IgD-negative memory B cell (primary cell): ENCODE measurements at regions not wholly inside any gene's neighbourhood (a gene's known extent, or its start where the extent isn't known, plus 50 kb on each side); places are given as distances from the start of the nearest gene placed in this dataset.
"Not testable (repeated sequence)": the region's sequence is repeated elsewhere in the genome, so short reads cannot be mapped to it uniquely, and the experiment has no call there.

Source experiments
- H3K27ac Mint-ChIP-seq, 3 donors: one replicate each; pipeline ENCODE4 v1.8.0; 2020 to 2022; ENCODE audit warnings: mild to moderate bottlenecking in 3 of 3, mixed read lengths in 3 of 3, moderate library complexity in 1 of 3
- H3K27me3 Mint-ChIP-seq: one replicate; pipeline ENCODE4 v1.8.0; 2021; ENCODE audit warnings: mixed read lengths
- H3K36me3 Mint-ChIP-seq: one replicate; pipeline ENCODE4 v1.8.0; 2020; ENCODE audit warnings: mild to moderate bottlenecking, mixed read lengths
- H3K4me1 Mint-ChIP-seq, 3 donors: one replicate each; pipeline ENCODE4 v1.8.0; 2020 to 2022; ENCODE audit warnings: mixed read lengths in 3 of 3, mild to moderate bottlenecking in 1 of 3
- H3K4me3 Mint-ChIP-seq, 4 donors: one replicate each; pipeline ENCODE4 v1.8.0; 2020 to 2022; ENCODE audit warnings: mild to moderate bottlenecking in 4 of 4, mixed read lengths in 4 of 4, moderate library complexity in 3 of 4
- H3K9me3 Mint-ChIP-seq, 3 donors: one replicate each; pipeline ENCODE4 v1.8.0; 2020 to 2021; ENCODE audit warnings: mixed read lengths in 3 of 3, mild to moderate bottlenecking in 1 of 3

DNA sequence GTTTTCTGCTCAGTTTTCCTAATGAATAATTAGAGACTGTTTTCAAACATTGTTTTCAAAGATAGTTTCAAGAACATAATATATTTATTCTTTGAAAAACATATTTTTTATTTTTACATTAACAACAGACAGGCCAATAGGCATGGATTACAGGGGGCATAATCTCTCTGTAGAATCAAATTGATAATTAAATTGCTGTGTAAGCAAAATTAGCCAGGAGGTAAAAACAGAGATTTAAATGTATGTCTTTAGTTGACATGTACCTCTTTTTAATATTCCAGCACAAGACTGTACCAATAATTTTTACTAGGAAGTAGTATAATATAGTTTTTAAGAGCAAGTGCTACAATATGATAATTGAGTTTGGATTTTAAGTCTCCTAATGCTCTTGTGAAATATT, 1444.5 kb downstream of the BRINP3 start:
- no peaks in the 10 kb centered on the region for H3K4me1 Mint-ChIP-seq
- H3K27me3 Mint-ChIP-seq, result no peaks in the 10 kb centered on the region
- H3K4me3 Mint-ChIP-seq, result no peak overlapping the region
- peaks cover 0 to 5% (median 2%) of the 10 kb centered on the region in 3 donors for H3K9me3 Mint-ChIP-seq
- no peak overlapping the region for H3K27ac Mint-ChIP-seq
- no peaks in the 10 kb centered on the region for H3K36me3 Mint-ChIP-seq

DNA sequence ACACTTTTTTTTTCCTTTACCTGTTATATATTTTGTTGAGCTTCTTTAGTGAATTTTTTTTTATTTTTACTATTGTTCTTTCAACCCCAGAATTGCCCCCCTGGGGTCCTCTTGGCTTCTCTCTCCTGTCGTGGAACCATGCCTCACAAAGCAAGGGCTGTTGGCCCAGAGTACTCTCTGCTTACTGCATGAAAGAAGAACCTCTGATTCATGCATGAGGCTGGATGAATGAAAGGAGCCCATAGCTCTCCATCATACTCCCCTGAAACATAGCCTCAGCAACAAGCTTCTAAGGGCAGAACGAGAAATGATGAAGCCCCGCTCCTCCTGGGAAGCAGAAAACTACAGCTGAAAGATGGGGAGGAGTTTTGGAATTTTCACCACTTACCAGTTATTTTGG, 1441.0 kb downstream of the BRINP3 start:
- Mint-ChIP-seq H3K4me1 (no peaks in the 10 kb centered on the region), H3K27me3 (no peaks in the 10 kb centered on the region), H3K36me3 (no peaks in the 10 kb centered on the region), H3K27ac (no peak overlapping the region), H3K9me3 (peaks cover 0 to 6% (median 2%) of the 10 kb centered on the region in 3 donors), H3K4me3 (no peak overlapping the region)

DNA sequence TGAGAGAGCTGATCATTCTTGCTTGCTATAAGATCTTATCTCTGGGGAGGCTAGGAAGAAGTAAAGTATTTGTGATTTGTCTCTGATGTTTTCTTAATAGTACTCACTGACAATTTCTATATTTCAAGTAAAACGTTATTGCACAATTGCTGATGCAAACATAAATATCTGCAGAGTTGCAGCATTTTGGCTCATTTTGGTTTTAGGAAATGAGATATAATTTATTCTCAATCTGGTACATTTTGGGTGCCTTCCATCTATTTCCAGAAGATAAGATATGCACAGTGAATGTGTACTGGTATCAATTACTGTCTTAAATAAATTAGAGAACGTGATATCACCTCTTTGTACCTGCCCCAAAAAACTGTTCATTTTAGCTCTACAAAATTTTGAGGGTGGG, 1431.5 kb downstream of the BRINP3 start:
- Mint-ChIP-seq H3K9me3 (peaks cover 0 to 1% (median 0%) of the 10 kb centered on the region in 3 donors), H3K4me3 (no peak overlapping the region), H3K27me3 (no peaks in the 10 kb centered on the region), H3K36me3 (no peaks in the 10 kb centered on the region), H3K27ac (no peak overlapping the region), H3K4me1 (no peaks in the 10 kb centered on the region)

DNA sequence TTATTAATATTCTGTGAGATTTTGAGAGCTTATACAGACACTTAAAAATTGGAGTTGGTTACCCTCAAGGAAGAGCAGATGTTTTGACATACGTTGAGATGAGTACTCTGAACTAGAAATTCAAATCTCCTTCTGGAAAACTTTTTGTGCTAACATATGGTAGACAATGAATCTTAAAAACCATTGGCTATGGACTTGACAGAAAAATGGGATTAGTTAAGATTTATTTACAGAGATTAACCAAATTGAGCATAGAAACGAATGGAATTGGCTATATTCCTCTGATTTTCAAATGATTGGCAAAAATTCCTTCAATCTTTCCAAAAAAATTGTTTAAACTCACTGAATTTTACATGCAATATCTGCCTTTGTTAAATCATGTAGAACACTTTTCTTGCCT, 1392.9 kb downstream of the BRINP3 start:
- H3K27ac Mint-ChIP-seq, result no peak overlapping the region
- H3K4me3 Mint-ChIP-seq, result no peak overlapping the region
- H3K9me3 Mint-ChIP-seq, result peaks cover 0 to 4% (median 2%) of the 10 kb centered on the region in 3 donors
- H3K27me3 Mint-ChIP-seq, result no peaks in the 10 kb centered on the region
- no peaks in the 10 kb centered on the region for H3K36me3 Mint-ChIP-seq
- H3K4me1 Mint-ChIP-seq, result no peaks in the 10 kb centered on the region

DNA sequence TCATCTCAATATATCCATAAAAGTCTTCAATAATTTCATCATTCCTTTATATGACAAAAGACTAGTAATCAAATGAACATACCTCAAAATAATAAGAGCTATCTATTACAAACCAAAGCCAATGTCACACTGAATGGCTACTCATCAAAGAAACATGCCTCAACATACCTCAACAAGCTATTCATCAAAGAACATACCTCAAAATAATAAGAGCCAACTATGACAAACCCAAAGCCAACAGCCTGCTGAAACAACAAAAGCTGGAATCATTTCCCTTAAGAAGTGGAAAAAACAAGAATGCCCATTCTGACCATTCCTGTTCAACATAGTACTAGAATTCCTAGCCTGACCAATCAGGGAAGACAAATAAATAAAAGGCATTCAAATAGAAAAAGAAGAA, 1373.7 kb downstream of the BRINP3 start:
- no peaks in the 10 kb centered on the region for H3K27me3 Mint-ChIP-seq
- no peak overlapping the region for H3K27ac Mint-ChIP-seq
- no peaks in the 10 kb centered on the region for H3K36me3 Mint-ChIP-seq
- H3K9me3 Mint-ChIP-seq, result peaks cover 3 to 16% (median 4%) of the 10 kb centered on the region in 3 donors
- no peaks in the 10 kb centered on the region for H3K4me1 Mint-ChIP-seq
- no peak overlapping the region for H3K4me3 Mint-ChIP-seq

DNA sequence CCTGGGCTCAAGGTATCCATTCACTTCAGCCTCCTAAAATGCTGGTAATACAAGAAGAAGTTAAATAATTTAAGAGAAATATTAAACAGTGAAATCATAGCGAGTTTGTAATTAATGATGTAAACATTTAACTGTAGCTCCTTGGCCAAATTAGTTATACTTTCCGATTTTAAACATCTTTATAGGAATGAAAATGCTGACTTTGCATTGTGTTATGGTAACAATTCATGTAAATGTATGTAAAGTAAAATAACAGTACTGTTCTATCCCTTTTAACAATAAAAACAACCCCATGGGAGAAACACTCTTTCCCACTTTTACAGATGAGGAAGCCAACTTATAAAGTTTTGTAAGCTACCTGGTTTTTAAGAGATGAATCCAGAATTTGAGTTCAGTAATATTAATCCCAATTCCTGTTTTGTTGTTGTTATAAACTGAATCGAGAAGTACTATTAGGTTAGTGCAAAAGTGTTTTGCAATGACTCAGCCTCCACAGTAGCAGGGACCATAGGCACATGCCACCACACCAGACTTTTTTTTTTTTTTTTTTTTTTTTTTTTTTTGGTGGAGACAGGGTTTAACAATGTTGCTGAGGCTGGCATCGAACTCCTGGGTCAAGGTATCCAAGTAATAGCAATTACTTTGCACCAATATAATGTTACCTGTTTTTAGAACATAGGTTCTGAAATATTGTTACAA, 1360.4 kb downstream of the BRINP3 start:
- Mint-ChIP-seq H3K9me3 (peaks cover 0 to 4% (median 3%) of the 10 kb centered on the region in 3 donors), H3K4me3 (no peak overlapping the region), H3K27ac (no peak overlapping the region), H3K4me1 (no peaks in the 10 kb centered on the region), H3K27me3 (no peaks in the 10 kb centered on the region), H3K36me3 (no peaks in the 10 kb centered on the region)

DNA sequence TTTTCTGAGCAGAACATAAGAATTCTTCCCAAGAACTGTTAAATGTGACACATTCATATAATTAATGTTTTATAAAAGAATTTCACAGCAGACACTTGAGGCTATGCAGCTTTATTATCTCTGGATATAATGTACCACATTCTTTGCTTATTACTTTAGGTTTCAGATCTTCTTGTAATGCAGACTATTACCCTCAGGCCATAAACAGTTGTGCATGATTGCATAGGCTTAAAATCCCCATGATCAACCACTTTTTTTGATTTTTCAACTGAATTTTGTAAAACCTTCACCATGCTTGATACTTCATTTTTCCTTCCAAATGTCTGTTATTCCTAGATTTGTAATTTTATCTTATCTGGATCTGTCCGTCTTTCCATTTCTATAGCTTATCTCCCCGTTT, 1355.7 kb downstream of the BRINP3 start:
- no peak overlapping the region for H3K4me3 Mint-ChIP-seq
- H3K36me3 Mint-ChIP-seq, result no peaks in the 10 kb centered on the region
- no peaks in the 10 kb centered on the region for H3K27me3 Mint-ChIP-seq
- no peaks in the 10 kb centered on the region for H3K4me1 Mint-ChIP-seq
- peaks cover 4 to 11% (median 4%) of the 10 kb centered on the region in 3 donors for H3K9me3 Mint-ChIP-seq
- H3K27ac Mint-ChIP-seq, result no peak overlapping the region

DNA sequence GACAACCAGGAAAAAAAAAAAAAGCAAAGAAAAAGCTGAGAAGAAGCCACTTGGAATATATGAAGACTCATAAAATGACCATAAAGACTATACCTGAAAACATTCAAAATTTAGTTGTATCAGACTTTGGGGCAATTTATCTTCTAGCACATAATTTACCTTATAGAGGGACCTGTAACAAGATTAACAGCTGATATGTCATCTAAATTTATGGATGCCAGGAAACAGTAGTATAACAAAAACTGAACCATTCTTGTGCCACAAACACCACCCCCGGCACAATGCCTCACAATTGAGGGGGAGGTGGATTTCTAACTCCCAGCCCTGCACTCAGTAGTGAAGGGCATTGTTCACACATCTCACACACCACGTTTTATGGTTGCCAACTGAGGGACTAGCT, 1352.0 kb downstream of the BRINP3 start:
- no peaks in the 10 kb centered on the region for H3K4me1 Mint-ChIP-seq
- H3K9me3 Mint-ChIP-seq, result peaks cover 4 to 11% (median 5%) of the 10 kb centered on the region in 3 donors
- H3K4me3 Mint-ChIP-seq, result no peak overlapping the region
- H3K36me3 Mint-ChIP-seq, result no peaks in the 10 kb centered on the region
- no peaks in the 10 kb centered on the region for H3K27me3 Mint-ChIP-seq
- H3K27ac Mint-ChIP-seq, result no peak overlapping the region

DNA sequence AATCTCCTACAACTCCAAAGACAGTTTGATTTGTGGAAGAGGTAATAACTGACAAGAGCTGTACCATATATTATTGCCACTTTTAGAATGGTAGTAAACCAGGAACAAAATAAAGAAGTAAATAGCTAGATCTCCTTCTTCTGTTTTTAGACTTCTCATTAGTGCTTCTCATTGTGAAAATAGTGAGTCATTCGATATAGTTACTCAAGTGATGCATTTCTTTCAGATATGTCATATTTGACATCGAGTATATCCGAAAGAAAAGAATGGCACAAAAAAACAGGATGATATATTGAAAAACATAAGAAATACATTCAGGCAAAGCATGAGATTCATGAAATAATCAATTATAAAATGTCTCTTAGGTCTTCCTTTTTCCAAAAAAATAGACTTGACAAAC, 1346.1 kb downstream of the BRINP3 start:
- H3K27ac Mint-ChIP-seq, result no peak overlapping the region
- H3K36me3 Mint-ChIP-seq, result no peaks in the 10 kb centered on the region
- H3K4me3 Mint-ChIP-seq, result no peak overlapping the region
- no peaks in the 10 kb centered on the region for H3K4me1 Mint-ChIP-seq
- H3K27me3 Mint-ChIP-seq, result no peaks in the 10 kb centered on the region
- peaks cover 0 to 7% (median 2%) of the 10 kb centered on the region in 3 donors for H3K9me3 Mint-ChIP-seq

DNA sequence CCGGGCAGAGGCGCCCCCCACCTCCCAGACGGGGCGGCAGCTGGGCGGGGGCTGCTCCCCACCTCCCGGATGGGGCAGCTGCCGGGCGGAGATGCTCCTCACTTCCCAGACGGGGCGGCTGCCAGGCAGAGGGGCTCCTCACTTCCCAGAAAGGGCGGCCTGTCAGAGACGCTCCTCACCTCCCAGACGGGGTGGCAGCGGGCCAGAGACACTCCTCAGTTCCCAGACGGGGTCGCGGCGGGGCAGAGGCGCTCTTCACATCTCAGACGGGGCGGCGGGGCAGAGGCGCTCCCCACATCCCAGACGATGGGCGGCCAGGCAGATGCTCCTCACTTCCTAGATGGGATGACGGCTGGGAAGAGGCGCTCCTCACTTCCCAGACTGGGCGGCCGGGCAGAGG, 1337.9 kb downstream of the BRINP3 start:
- H3K27ac Mint-ChIP-seq, H3K36me3 Mint-ChIP-seq, H3K4me1 Mint-ChIP-seq, H3K9me3 Mint-ChIP-seq, H3K4me3 Mint-ChIP-seq, H3K27me3 Mint-ChIP-seq: not testable (repeated sequence)

DNA sequence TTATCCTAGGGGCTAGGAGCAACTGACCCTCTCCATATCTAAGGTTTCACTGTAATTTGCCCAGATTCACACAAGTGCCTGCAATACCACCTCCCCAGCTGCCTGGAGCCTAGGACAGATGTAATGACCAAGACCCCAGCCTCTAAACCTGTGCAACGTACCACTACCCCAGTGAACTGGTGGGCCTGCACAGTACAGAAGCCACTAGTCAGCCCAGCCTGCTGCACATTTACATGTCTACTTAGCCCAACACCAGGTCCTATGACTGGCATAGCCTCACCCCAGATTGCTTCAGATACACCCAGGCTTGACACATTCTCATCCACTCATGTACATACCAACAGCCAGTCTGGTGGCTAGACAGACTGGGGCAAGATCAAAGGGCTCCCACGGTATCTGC, 1336.6 kb downstream of the BRINP3 start:
- no peaks in the 10 kb centered on the region for H3K27me3 Mint-ChIP-seq
- no peaks in the 10 kb centered on the region for H3K4me1 Mint-ChIP-seq
- H3K36me3 Mint-ChIP-seq, result no peaks in the 10 kb centered on the region
- no peak overlapping the region for H3K4me3 Mint-ChIP-seq
- peaks cover 0 to 5% (median 3%) of the 10 kb centered on the region in 3 donors for H3K9me3 Mint-ChIP-seq
- no peak overlapping the region for H3K27ac Mint-ChIP-seq

DNA sequence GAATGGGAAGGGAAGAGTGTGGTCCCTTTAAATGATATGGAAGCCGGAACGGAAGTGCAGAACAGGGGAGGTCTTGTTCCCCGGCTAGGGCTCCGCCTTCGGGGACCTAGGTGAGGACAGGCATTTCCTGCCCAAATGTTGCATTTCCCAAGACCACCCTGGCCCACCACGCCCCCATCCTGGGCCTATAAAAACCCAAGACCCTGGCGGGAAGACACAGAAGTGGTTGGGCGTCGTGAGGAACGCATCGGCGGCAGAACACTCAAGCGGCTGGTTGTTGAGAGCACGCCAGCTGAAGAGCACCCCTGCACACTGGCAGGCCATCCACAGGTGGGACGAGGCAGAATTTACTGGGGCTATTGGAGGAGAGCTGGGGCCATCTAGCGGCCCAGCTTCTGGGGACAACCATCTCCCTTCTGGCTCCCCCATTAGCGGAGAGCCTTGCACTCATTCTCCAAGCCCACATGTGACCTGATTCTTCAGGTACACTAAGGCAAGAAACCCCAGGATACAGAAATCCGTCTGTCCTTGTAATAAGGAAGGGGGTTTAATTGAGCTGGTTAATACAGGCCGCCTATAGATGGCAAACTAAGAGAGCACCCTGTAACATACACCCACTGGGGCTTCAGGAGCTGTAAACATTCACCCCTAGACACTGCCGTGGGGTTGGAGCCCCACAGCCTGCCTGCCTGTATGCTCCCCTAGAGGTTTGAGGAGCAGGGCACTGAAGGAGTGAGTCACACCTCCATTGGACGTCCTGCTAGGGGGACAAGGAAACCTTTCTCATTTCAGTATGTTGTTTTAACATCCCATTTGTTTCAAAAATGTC, 1327.9 kb downstream of the BRINP3 start:
- H3K36me3 Mint-ChIP-seq, result no peaks in the 10 kb centered on the region
- no peaks in the 10 kb centered on the region for H3K27me3 Mint-ChIP-seq
- no peak overlapping the region for H3K27ac Mint-ChIP-seq
- peaks cover 0 to 4% (median 3%) of the 10 kb centered on the region in 3 donors for H3K9me3 Mint-ChIP-seq
- H3K4me1 Mint-ChIP-seq, result no peaks in the 10 kb centered on the region
- no peak overlapping the region for H3K4me3 Mint-ChIP-seq

DNA sequence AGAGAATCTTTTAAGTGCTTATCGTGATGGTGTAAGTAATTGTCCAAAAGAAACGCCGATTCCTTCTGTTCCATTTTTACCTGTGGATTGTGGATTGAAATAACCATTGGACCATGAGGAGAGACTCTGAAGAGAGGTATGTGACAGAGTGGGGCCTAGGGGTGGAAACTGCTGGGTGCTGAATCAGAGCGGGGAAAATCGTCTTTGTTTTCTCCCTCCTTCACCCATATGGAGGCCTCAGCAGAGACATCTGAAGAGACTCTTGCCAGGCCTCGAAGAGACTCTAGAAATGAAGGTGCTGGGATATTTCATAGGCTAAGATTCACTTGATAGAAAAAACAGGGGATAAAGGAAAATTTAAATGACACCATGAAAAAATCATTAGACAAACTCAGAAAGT, 1327.0 kb downstream of the BRINP3 start:
- H3K27me3 Mint-ChIP-seq, result no peaks in the 10 kb centered on the region
- no peak overlapping the region for H3K27ac Mint-ChIP-seq
- H3K9me3 Mint-ChIP-seq, result peaks cover 0 to 7% (median 3%) of the 10 kb centered on the region in 3 donors
- no peaks in the 10 kb centered on the region for H3K4me1 Mint-ChIP-seq
- no peaks in the 10 kb centered on the region for H3K36me3 Mint-ChIP-seq
- H3K4me3 Mint-ChIP-seq, result no peak overlapping the region

DNA sequence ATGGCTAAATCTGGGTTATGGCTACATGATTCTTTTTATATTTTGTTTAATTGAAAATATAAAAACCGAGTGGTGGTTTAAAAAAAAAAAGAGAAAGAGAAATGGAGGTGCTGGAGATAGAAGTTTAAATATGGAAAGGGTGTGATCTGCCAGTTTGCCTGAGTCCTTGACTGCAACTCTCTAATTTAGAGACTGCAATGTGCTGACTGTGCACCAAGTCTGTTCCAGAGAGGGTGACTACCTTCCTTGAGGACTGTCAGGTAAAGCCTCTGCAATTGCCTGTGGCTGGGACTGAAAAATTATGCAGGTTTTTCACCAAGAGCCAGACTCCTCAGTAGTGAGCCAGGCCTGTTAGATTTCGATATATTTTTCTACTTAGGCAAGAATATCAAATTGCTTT, 1326.3 kb downstream of the BRINP3 start:
- no peak overlapping the region for H3K27ac Mint-ChIP-seq
- H3K27me3 Mint-ChIP-seq, result no peaks in the 10 kb centered on the region
- peaks cover 0 to 2% (median 0%) of the 10 kb centered on the region in 3 donors for H3K4me1 Mint-ChIP-seq
- no peak overlapping the region for H3K4me3 Mint-ChIP-seq
- H3K36me3 Mint-ChIP-seq, result no peaks in the 10 kb centered on the region
- H3K9me3 Mint-ChIP-seq, result peaks cover 0 to 10% (median 3%) of the 10 kb centered on the region in 3 donors

DNA sequence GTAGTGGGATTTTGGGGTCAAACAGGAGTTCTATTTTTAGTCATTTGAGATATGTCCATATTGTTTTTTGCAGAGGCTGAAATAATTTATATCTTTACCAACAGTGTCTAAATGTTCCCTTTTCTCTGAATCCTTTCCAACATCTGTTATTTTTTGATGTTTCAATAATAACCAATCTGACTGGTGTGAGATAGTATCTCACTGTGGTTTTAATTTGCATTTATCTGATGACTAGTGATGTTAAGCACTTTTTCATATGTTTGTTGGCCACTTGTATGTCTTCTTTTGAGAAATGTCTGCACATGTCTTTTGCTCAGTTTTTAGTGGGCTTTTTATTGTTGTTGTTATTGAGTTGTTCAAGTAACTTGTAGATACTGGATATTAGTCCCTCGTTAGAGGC, 1325.0 kb downstream of the BRINP3 start:
- peaks cover 0 to 2% (median 0%) of the 10 kb centered on the region in 3 donors for H3K4me1 Mint-ChIP-seq
- H3K27ac Mint-ChIP-seq, result no peak overlapping the region
- H3K27me3 Mint-ChIP-seq, result no peaks in the 10 kb centered on the region
- no peaks in the 10 kb centered on the region for H3K36me3 Mint-ChIP-seq
- H3K4me3 Mint-ChIP-seq, result no peak overlapping the region
- peaks cover 0 to 10% (median 3%) of the 10 kb centered on the region in 3 donors for H3K9me3 Mint-ChIP-seq

DNA sequence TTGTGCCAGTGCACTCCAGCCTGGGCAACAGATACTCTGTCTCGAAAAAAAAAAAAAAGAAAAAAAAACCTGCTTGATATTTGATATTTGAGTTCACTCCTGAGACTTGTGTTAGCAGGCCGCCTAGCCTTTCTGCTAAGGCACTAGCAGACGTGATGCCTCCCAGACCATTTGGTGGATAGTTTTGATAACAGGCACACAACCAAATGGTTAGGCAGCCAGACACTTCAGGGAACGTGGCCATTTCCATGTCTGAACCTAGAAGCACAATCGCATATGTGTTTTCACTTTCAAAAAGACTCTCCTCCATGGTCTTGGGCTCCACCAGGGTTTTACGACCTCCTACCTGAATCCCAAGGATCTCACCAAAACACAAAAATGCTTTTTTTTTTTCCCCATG, 1319.5 kb downstream of the BRINP3 start:
- no peak overlapping the region for H3K27ac Mint-ChIP-seq
- no peaks in the 10 kb centered on the region for H3K36me3 Mint-ChIP-seq
- peaks cover 0 to 6% (median 3%) of the 10 kb centered on the region in 3 donors for H3K9me3 Mint-ChIP-seq
- H3K4me1 Mint-ChIP-seq, result peaks cover 0 to 2% (median 0%) of the 10 kb centered on the region in 3 donors
- no peaks in the 10 kb centered on the region for H3K27me3 Mint-ChIP-seq
- H3K4me3 Mint-ChIP-seq, result no peak overlapping the region
